ENCODE measurements at regions not wholly inside any gene's neighbourhood (a gene's known extent, or its start where the extent isn't known, plus 50 kb on each side); places are given as distances from the start of the nearest gene placed in this dataset.

DNA sequence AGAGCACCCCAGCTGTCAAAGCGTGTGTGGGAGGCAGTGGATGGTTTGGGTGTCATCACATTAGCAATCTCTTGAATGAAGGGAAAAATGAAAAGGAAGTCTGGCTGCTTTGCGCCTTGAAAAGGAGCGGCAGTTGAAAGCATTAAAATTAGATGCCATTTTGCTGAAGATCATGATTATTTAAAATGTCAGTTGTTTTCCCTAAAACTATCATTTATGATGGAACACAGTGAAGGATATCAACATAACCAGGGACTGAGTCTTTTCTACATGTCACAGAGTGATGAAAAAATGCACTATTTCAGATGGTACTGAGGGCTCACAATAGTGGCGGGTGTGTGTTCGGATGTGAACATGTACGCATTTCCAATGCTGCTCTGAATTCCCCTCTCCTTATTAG, 450.2 kb upstream of the CPEB2 start (continued):
- TF ChIP-seq, protein P1, sequence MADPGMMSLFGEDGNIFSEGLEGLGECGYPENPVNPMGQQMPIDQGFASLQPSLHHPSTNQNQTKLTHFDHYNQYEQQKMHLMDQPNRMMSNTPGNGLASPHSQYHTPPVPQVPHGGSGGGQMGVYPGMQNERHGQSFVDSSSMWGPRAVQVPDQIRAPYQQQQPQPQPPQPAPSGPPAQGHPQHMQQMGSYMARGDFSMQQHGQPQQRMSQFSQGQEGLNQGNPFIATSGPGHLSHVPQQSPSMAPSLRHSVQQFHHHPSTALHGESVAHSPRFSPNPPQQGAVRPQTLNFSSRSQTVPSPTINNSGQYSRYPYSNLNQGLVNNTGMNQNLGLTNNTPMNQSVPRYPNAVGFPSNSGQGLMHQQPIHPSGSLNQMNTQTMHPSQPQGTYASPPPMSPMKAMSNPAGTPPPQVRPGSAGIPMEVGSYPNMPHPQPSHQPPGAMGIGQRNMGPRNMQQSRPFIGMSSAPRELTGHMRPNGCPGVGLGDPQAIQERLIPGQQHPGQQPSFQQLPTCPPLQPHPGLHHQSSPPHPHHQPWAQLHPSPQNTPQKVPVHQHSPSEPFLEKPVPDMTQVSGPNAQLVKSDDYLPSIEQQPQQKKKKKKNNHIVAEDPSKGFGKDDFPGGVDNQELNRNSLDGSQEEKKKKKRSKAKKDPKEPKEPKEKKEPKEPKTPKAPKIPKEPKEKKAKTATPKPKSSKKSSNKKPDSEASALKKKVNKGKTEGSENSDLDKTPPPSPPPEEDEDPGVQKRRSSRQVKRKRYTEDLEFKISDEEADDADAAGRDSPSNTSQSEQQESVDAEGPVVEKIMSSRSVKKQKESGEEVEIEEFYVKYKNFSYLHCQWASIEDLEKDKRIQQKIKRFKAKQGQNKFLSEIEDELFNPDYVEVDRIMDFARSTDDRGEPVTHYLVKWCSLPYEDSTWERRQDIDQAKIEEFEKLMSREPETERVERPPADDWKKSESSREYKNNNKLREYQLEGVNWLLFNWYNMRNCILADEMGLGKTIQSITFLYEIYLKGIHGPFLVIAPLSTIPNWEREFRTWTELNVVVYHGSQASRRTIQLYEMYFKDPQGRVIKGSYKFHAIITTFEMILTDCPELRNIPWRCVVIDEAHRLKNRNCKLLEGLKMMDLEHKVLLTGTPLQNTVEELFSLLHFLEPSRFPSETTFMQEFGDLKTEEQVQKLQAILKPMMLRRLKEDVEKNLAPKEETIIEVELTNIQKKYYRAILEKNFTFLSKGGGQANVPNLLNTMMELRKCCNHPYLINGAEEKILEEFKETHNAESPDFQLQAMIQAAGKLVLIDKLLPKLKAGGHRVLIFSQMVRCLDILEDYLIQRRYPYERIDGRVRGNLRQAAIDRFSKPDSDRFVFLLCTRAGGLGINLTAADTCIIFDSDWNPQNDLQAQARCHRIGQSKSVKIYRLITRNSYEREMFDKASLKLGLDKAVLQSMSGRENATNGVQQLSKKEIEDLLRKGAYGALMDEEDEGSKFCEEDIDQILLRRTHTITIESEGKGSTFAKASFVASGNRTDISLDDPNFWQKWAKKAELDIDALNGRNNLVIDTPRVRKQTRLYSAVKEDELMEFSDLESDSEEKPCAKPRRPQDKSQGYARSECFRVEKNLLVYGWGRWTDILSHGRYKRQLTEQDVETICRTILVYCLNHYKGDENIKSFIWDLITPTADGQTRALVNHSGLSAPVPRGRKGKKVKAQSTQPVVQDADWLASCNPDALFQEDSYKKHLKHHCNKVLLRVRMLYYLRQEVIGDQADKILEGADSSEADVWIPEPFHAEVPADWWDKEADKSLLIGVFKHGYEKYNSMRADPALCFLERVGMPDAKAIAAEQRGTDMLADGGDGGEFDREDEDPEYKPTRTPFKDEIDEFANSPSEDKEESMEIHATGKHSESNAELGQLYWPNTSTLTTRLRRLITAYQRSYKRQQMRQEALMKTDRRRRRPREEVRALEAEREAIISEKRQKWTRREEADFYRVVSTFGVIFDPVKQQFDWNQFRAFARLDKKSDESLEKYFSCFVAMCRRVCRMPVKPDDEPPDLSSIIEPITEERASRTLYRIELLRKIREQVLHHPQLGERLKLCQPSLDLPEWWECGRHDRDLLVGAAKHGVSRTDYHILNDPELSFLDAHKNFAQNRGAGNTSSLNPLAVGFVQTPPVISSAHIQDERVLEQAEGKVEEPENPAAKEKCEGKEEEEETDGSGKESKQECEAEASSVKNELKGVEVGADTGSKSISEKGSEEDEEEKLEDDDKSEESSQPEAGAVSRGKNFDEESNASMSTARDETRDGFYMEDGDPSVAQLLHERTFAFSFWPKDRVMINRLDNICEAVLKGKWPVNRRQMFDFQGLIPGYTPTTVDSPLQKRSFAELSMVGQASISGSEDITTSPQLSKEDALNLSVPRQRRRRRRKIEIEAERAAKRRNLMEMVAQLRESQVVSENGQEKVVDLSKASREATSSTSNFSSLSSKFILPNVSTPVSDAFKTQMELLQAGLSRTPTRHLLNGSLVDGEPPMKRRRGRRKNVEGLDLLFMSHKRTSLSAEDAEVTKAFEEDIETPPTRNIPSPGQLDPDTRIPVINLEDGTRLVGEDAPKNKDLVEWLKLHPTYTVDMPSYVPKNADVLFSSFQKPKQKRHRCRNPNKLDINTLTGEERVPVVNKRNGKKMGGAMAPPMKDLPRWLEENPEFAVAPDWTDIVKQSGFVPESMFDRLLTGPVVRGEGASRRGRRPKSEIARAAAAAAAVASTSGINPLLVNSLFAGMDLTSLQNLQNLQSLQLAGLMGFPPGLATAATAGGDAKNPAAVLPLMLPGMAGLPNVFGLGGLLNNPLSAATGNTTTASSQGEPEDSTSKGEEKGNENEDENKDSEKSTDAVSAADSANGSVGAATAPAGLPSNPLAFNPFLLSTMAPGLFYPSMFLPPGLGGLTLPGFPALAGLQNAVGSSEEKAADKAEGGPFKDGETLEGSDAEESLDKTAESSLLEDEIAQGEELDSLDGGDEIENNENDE (IDR thresholded peaks at IDR 0.05; ENCODE audit: insufficient replicate concordance, low read length): no peak
- no peak for TF ChIP-seq EZH2 (IDR thresholded peaks at IDR 0.05; ENCODE audit: low read depth, low read length, severe bottlenecking)
- no peak for TF ChIP-seq NRF1 (IDR thresholded peaks at IDR 0.05; ENCODE audit: low read depth, low read length)
- TF ChIP-seq CHD2 (IDR thresholded peaks at IDR 0.05; ENCODE audit: low read length): no peak
- TF ChIP-seq SUZ12 (IDR thresholded peaks at IDR 0.05; ENCODE audit: low read length): no peak
- TF ChIP-seq, protein P2, sequence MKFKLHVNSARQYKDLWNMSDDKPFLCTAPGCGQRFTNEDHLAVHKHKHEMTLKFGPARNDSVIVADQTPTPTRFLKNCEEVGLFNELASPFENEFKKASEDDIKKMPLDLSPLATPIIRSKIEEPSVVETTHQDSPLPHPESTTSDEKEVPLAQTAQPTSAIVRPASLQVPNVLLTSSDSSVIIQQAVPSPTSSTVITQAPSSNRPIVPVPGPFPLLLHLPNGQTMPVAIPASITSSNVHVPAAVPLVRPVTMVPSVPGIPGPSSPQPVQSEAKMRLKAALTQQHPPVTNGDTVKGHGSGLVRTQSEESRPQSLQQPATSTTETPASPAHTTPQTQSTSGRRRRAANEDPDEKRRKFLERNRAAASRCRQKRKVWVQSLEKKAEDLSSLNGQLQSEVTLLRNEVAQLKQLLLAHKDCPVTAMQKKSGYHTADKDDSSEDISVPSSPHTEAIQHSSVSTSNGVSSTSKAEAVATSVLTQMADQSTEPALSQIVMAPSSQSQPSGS (IDR thresholded peaks at IDR 0.05; ENCODE audit: low read length): no peak
- TF ChIP-seq SAP30 (IDR thresholded peaks at IDR 0.05; ENCODE audit: insufficient read depth, insufficient replicate concordance, low read length): no peak
- no peak for TF ChIP-seq GABPA (IDR thresholded peaks at IDR 0.05; ENCODE audit: borderline replicate concordance, insufficient read depth, low read length)
- TF ChIP-seq MAFK (IDR thresholded peaks at IDR 0.05; ENCODE audit: low read depth, low read length): no peak
- no peak for TF ChIP-seq RBBP5 (IDR thresholded peaks at IDR 0.05; ENCODE audit: borderline replicate concordance, low read depth, low read length)

All from H1 (cell line).